Endothelial cell (in vitro differentiated cells): ENCODE measurements at regions not wholly inside any gene's neighbourhood (a gene's known extent, or its start where the extent isn't known, plus 50 kb on each side); places are given as distances from the start of the nearest gene placed in this dataset.

Experiments used
- DNase-seq: peaks from one replicate; pipeline ENCODE4 v3.0.0; 2021; ENCODE audit warnings: low spot score
- H3K27ac Mint-ChIP-seq: one replicate; pipeline ENCODE4 v1.8.0; 2021; ENCODE audit warnings: mixed read lengths, inconsistent platforms; ENCODE audit not compliant: unreplicated experiment
- H3K27me3 Mint-ChIP-seq: one replicate; pipeline ENCODE4 v1.8.0; 2021; ENCODE audit warnings: mild to moderate bottlenecking, moderate library complexity, mixed read lengths, inconsistent platforms; ENCODE audit not compliant: unreplicated experiment
- H3K36me3 Mint-ChIP-seq: one replicate; pipeline ENCODE4 v1.8.0; 2021; ENCODE audit warnings: mild to moderate bottlenecking, low read depth, mixed read lengths, inconsistent platforms; ENCODE audit not compliant: unreplicated experiment
- H3K4me1 Mint-ChIP-seq: one replicate; pipeline ENCODE4 v1.8.0; 2021; ENCODE audit warnings: mild to moderate bottlenecking, mixed read lengths, inconsistent platforms; ENCODE audit not compliant: unreplicated experiment
- H3K4me3 Mint-ChIP-seq: one replicate; pipeline ENCODE4 v1.8.0; 2021; ENCODE audit warnings: mild to moderate bottlenecking, mixed read lengths, inconsistent platforms; ENCODE audit not compliant: unreplicated experiment
- H3K9me3 Mint-ChIP-seq: one replicate; pipeline ENCODE4 v1.8.0; 2021; ENCODE audit warnings: mixed read lengths, inconsistent platforms; ENCODE audit not compliant: unreplicated experiment
- CTCF ChIP-seq: fragments of 200-600 bp; sonication (generic); IDR thresholded peaks from one replicate; pipeline ENCODE4 v1.5.0; 2021; ENCODE audit warnings: antibody characterized with exemption; ENCODE audit not compliant: unreplicated experiment

- Mint-ChIP-seq H3K36me3 (no peaks in the 10 kb centered on the region), H3K4me1 (peaks cover 2% of the 10 kb centered on the region), H3K4me3 (no peak overlapping the region), H3K27ac (no peak overlapping the region), H3K27me3 (no peaks in the 10 kb centered on the region), H3K9me3 (no peaks in the 10 kb centered on the region)
- no peak for DNase-seq
- TF ChIP-seq CTCF = no peak
These were observed 59.2 kb upstream of the FSHB start for GRCh38 chr11:30171661-30172060.

GRCh38 chr11:30172158-30172557 is 58.7 kb upstream of the FSHB start:
- Mint-ChIP-seq H3K4me1 (no peaks in the 10 kb centered on the region), H3K4me3 (no peak overlapping the region), H3K27me3 (no peaks in the 10 kb centered on the region), H3K27ac (no peak overlapping the region), H3K9me3 (no peaks in the 10 kb centered on the region), H3K36me3 (no peaks in the 10 kb centered on the region)
- no peak for TF ChIP-seq CTCF
- no peak for DNase-seq

- no peak for TF ChIP-seq CTCF
- Mint-ChIP-seq H3K4me1 (no peaks in the 10 kb centered on the region), H3K36me3 (peaks cover 4% of the 10 kb centered on the region), H3K4me3 (no peak overlapping the region), H3K27me3 (no peaks in the 10 kb centered on the region), H3K9me3 (peaks cover 3% of the 10 kb centered on the region), H3K27ac (no peak overlapping the region)
- no peak for DNase-seq
These were observed 57.9 kb upstream of the FSHB start for GRCh38 chr11:30172883-30173311.

GRCh38 chr11:30174265-30175020 is 56.4 kb upstream of the FSHB start:
- H3K9me3 Mint-ChIP-seq = peaks cover 8% of the 10 kb centered on the region
- H3K27ac Mint-ChIP-seq = no peak overlapping the region
- H3K27me3 Mint-ChIP-seq = no peaks in the 10 kb centered on the region
- no peak overlapping the region for H3K4me3 Mint-ChIP-seq
- DNase-seq = no peak
- no peaks in the 10 kb centered on the region for H3K4me1 Mint-ChIP-seq
- peaks cover 4% of the 10 kb centered on the region for H3K36me3 Mint-ChIP-seq
- no peak for TF ChIP-seq CTCF
